Heart left ventricle (tissue), 16 donors: ENCODE measurements at regions not wholly inside any gene's neighbourhood (a gene's known extent, or its start where the extent isn't known, plus 50 kb on each side); places are given as distances from the start of the nearest gene placed in this dataset.
"Not testable (repeated sequence)": the region's sequence is repeated elsewhere in the genome, so short reads cannot be mapped to it uniquely, and the experiment has no call there.

Experiments
- ATAC-seq, 4 donors: fragments of 200-7000 bp; cut with Tn5 transposase; one replicate each; pipeline ENCODE4 v1.9.1; 2020 to 2022; ENCODE audit warnings: moderate library complexity in 4 of 4, mild to moderate bottlenecking in 3 of 4, moderate number of reproducible peaks in 1 of 4
- DNase-seq, 5 donors: peaks; one replicate each; pipeline ENCODE4 v3.0.0-alpha.2; 2020
- H3K27ac ChIP-seq, 12 donors: fragments of 200-600 bp; sonication (generic) in 4 of 12; one replicate each; pipeline versions ENCODE4 v1.5.0 to v1.8.0; 2016 to 2022; ENCODE audit warnings: mild to moderate bottlenecking in 2 of 12
- H3K27me3 ChIP-seq, 9 donors: fragments of 200-600 bp; sonication (generic) in 2 of 9; one replicate each; pipeline versions ENCODE4 v1.5.1 to v1.8.0; 2016 to 2022; ENCODE audit warnings: mild to moderate bottlenecking in 3 of 9
- H3K36me3 ChIP-seq, 9 donors: fragments of 200-600 bp; sonication (generic) in 2 of 9; one replicate each; pipeline versions ENCODE4 v1.5.0 to v1.8.0; 2018 to 2022; ENCODE audit warnings: mild to moderate bottlenecking in 2 of 9
- H3K4me1 ChIP-seq, 12 donors: fragments of 200-600 bp; sonication (generic) in 4 of 12; one replicate each; pipeline versions ENCODE4 v1.5.0 to v1.8.0; 2016 to 2022; ENCODE audit warnings: mild to moderate bottlenecking in 3 of 12
- H3K4me3 ChIP-seq, 12 donors: fragments of 200-600 bp; sonication (generic) in 4 of 12; one replicate each; pipeline versions ENCODE4 v1.5.0 to v1.8.0; 2017 to 2022; ENCODE audit warnings: mild to moderate bottlenecking in 9 of 12, moderate library complexity in 4 of 12
- H3K9me3 ChIP-seq, 12 donors: fragments of 200-600 bp; sonication (generic) in 4 of 12; one replicate each; pipeline versions ENCODE4 v1.5.0 to v1.8.0; 2016 to 2022; ENCODE audit warnings: mild to moderate bottlenecking in 1 of 12
- POLR2A ChIP-seq, 2 donors: fragments of 450-650 bp; IDR thresholded peaks; one replicate each; pipeline ENCODE4 v1.6.1; 2017; ENCODE audit warnings: antibody characterized with exemption in 2 of 2, mild to moderate bottlenecking in 2 of 2, moderate library complexity in 2 of 2
- WGBS, 4 donors: extraction: QIAGEN DNeasy Blood & Tissue Kit in 2 of 4; methylation state at CpG; one replicate each; pipeline versions ENCODE4 v1.1.5 to v1.1.7; 2013 to 2018; 5-methylcytosine and 5-hydroxymethylcytosine counted together
- intact Hi-C, 10 donors: fragments of 100-400 bp; cut with DNase I; formaldehyde crosslinking; loops; one replicate each; pipeline versions ENCODE4 v1.11.1 to v1.14.2; 2022
- TF ChIP-seq, protein P1 (sequence below), 12 donors: fragments of 200-600 bp; sonication (generic) in 4 of 12; IDR thresholded peaks; one replicate each; pipeline versions ENCODE4 v1.5.0 to v1.8.0; 2018 to 2022; ENCODE audit warnings: antibody characterized with exemption in 12 of 12, mild to moderate bottlenecking in 5 of 12
- donor health status: ischemic (EF 13 %, LVEDD 7.1; RV severe dilation, severe dysfunction).
- donor health status: healthy with polysubstance abuse.
- donor health status: DM: no; HTN: yes; CAD: no.
- donor health status: DM: no; HTN: no; CAD: no.
- donor health status: ischemic (EF 25% LVEDD 6.9; RV normal size, moderate dysfunction).
- donor health status: ischemic (EF 25% LVEDD 5.7; RV mildly dilated, moderate dysfunction).
- donor health status: healthy.
- donor health status: DM: yes; HTN: yes; CAD: no.
- donor health status: ischemic (EF 35%, LVEDD 5.7; RV mildly dilated, moderate dysfunction).
- donor health status: nonischemic (EF 11% LVEDD 7.7; RV severe dilation, severe dysfunction).
- donor health status: DM: yes; HTN: yes; CAD: no.
- donor health status: PGD.
- donor health status: ischemic (EF 29% LVEDD 5.4; RV normal size, mild dysfunction).
- donor health status: nonischemic (EF 23%, LVEDD 6.1; RV moderate dilation, normal function).

DNA sequence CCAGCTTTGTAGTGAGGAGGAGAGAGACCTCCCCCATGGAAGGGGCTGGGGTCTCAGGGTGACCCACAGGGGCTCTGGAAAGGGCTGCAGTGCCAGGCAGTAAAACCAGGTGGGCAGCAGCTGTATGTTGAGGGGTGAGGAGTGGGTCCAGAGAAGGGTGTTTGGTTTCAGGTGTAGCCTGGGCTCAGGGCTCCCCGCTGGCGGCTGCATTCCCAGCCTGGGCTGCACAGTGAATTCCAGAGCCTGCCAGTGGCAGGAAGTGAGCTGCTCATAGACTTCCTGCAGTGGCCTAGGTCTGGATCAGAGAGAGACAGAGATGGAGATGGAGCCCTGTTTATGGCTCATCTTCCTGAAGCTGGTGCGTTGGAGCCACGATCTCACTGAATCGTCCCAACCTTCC is 356.4 kb downstream of the PTPRU start:
- Histone ChIP-seq H3K27me3 (peaks cover 0 to 10% (median 0%) of the 10 kb centered on the region in 9 donors), H3K4me3 (no peak overlapping the region), H3K36me3 (no peaks in the 10 kb centered on the region), H3K27ac (no peak overlapping the region), H3K9me3 (no peaks in the 10 kb centered on the region), H3K4me1 (no peaks in the 10 kb centered on the region)
- intact Hi-C loops = no loop called here
- TF ChIP-seq, protein P1, sequence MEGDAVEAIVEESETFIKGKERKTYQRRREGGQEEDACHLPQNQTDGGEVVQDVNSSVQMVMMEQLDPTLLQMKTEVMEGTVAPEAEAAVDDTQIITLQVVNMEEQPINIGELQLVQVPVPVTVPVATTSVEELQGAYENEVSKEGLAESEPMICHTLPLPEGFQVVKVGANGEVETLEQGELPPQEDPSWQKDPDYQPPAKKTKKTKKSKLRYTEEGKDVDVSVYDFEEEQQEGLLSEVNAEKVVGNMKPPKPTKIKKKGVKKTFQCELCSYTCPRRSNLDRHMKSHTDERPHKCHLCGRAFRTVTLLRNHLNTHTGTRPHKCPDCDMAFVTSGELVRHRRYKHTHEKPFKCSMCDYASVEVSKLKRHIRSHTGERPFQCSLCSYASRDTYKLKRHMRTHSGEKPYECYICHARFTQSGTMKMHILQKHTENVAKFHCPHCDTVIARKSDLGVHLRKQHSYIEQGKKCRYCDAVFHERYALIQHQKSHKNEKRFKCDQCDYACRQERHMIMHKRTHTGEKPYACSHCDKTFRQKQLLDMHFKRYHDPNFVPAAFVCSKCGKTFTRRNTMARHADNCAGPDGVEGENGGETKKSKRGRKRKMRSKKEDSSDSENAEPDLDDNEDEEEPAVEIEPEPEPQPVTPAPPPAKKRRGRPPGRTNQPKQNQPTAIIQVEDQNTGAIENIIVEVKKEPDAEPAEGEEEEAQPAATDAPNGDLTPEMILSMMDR (IDR thresholded peaks at IDR 0.05) = no peak
- no peak for TF ChIP-seq POLR2A (IDR thresholded peaks at IDR 0.05)
- DNase-seq (no peak), ATAC-seq (no peak)
- 43 to 53% (median 48%) methylated on average over 5 of the region's 5 CpGs for WGBS, 4 donors

DNA sequence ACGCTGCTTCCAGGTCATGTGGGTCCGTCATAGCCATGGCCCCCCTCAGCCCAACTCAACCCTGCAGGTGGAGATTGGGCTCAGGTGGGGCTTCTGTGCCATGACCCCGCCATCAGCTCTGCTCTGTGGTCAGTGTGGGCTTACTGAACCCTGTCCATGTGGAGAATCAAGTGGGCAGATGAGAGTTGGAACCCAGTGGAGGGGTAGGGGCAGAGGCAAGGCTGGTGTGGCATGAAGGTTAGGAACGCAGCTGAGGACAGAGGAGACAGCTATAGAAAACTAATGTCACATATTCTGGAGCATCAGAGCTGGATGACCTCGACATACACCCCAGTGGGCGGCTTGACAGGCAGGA is 355.9 kb downstream of the PTPRU start:
- no peak overlapping the region for H3K27ac ChIP-seq
- H3K36me3 ChIP-seq = no peaks in the 10 kb centered on the region
- no peak overlapping the region for H3K4me3 ChIP-seq
- WGBS, 4 donors = 74 to 86% (median 81%) methylated on average over 3 to 6 of the region's 6 CpGs
- ATAC-seq = no peak
- no peaks in the 10 kb centered on the region for H3K9me3 ChIP-seq
- intact Hi-C loops = no loop called here
- H3K4me1 ChIP-seq = no peaks in the 10 kb centered on the region
- peaks cover 0 to 11% (median 0%) of the 10 kb centered on the region in 9 donors for H3K27me3 ChIP-seq
- DNase-seq = no peak
- TF ChIP-seq, protein P1 (IDR thresholded peaks at IDR 0.05) = no peak
- TF ChIP-seq POLR2A (IDR thresholded peaks at IDR 0.05) = no peak

DNA sequence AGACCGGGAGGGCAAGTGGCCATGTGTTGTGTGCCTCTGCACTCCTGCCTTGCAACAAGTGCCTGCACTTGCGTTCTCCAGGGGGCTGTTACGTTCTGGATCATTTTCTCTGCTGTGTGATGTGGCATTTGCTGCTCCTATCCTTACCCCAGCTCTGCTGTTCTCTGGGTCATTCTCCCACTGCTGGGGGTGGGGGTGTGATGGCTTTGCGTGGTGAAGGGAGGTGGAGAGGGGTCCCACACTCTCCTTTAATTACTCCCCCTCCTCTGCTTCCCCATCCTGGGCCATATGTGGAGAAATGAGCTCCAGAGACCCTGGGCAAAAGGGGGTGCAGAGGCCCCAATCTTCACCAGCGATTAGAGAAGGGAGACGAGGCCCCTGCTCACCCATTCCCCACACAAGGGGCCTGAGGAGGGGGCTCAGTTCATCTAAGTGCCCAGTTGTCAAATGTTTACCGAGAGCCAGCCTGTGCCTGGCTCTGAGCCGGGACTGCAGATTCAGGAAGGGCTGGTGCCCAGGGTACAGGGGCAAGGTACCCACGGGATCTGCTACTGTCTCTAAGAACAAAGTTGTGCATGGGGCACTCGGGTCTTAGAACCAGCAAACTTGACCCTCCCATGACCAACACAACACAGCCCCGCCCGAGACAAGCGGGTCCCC is 355.4 kb downstream of the PTPRU start:
- H3K4me1 ChIP-seq = no peaks in the 10 kb centered on the region
- H3K27me3 ChIP-seq = peaks cover 0 to 11% (median 0%) of the 10 kb centered on the region in 9 donors
- H3K4me3 ChIP-seq = no peak overlapping the region
- WGBS, 4 donors = 58 to 71% (median 69%) methylated on average over 7 to 13 of the region's 13 CpGs
- TF ChIP-seq, protein P1 (IDR thresholded peaks at IDR 0.05) = no peak
- TF ChIP-seq POLR2A (IDR thresholded peaks at IDR 0.05) = no peak
- ATAC-seq (no peak), DNase-seq (no peak)
- H3K27ac ChIP-seq = no peak overlapping the region
- no peaks in the 10 kb centered on the region for H3K36me3 ChIP-seq
- no peaks in the 10 kb centered on the region for H3K9me3 ChIP-seq
- intact Hi-C loops = no loop called here

DNA sequence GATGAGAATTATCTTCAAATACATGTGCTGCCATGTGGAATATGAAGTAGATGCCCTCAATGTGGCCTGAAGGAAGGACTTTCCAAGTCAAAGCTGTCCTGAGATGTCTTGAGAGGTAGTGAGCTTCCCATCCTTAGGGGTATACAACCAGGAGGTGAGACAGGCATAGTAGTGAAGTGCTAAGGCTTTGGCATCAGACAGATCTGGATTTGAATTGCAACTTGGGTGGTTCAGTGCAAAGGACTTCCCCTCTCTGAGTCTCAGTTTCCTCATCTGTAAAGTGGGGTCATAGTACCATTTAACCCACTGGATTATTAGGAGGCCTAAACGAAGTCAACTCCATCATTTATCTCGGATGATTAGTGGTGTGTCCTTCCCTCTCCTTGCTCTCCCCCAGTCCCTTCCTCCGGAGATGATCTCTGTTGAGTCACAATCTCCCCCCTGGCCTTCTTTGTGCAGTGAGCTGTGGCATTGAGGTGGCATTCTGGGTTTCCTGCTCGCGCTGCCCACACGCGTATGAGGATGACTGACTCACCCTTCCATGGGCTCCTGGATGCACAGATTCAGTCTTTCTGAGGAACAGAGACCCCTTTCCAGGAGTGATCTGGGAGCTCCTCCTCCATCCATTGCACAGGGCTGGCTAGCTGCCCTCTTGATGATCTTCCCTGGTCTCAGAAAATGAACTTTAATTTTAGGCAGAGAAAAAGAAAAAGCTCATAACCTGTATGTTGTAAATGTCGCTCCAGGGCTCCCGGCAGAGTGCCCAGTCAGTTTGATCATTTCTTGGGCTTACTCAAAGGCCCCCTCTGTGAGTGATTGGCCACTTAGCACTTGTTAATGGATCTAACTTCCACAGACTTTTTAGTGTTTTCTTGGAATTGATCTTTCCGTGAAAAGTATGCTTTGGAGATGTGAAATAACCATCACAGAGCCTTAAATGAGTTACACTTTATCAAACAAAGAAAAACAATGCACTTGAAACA is 354.6 kb downstream of the PTPRU start:
- TF ChIP-seq, protein P1 (IDR thresholded peaks at IDR 0.05) = no peak
- TF ChIP-seq POLR2A (IDR thresholded peaks at IDR 0.05) = no peak

DNA sequence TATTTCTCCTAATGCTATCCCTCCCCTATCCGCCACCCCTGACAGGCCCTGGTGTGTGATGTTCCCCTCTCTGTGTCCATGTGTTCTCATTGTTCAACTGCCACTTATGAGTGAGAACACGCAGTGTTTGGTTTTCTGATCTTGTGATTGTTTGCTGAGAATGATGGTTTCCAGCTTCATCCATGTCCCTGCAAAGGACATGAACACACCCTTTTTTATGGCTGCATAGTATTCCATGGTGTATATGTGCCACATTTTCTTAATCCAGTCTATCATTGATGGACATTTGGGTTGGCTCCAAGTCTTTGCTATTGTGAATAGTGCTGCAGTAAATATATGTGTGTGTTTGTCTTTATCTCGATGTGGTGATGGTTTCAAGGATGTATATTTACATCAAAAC is 353.4 kb downstream of the PTPRU start:
- H3K9me3 ChIP-seq, H3K4me3 ChIP-seq, DNase-seq, intact Hi-C loops, H3K4me1 ChIP-seq, H3K36me3 ChIP-seq, H3K27ac ChIP-seq, ATAC-seq: not testable (repeated sequence)
- 81 to 93% (median 89%) methylated on average over 3 of the region's 3 CpGs for WGBS, 4 donors
- H3K27me3 ChIP-seq = peaks cover 0 to 15% (median 5%) of the 10 kb centered on the region in 9 donors

More for the DNA sequence above, 354.6 kb downstream of the PTPRU start:
- DNase-seq (no peak), ATAC-seq (no peak)
- no peak overlapping the region for H3K27ac ChIP-seq
- H3K4me3 ChIP-seq = no peak overlapping the region
- intact Hi-C loops = no loop called here
- no peaks in the 10 kb centered on the region for H3K36me3 ChIP-seq
- H3K27me3 ChIP-seq = peaks cover 0 to 12% (median 1%) of the 10 kb centered on the region in 9 donors
- H3K4me1 ChIP-seq = no peaks in the 10 kb centered on the region
- H3K9me3 ChIP-seq = no peaks in the 10 kb centered on the region
- WGBS, 4 donors = 63 to 75% (median 69%) methylated on average over 10 of the region's 10 CpGs
